Tibial nerve (tissue), 4 donors: ENCODE measurements at regions not wholly inside any gene's neighbourhood (a gene's known extent, or its start where the extent isn't known, plus 50 kb on each side); places are given as distances from the start of the nearest gene placed in this dataset.

Experiments used
- DNase-seq, 2 donors: peaks; one replicate each; pipeline ENCODE4 v3.0.0-alpha.2; 2019; ENCODE audit warnings: low spot score in 2 of 2
- H3K27ac ChIP-seq, 4 donors: fragments of 200-600 bp; sonication (generic) in 3 of 4; one replicate each; pipeline ENCODE4 v1.5.1; 2017 to 2019; ENCODE audit warnings: mild to moderate bottlenecking in 1 of 4
- H3K27me3 ChIP-seq, 2 donors: fragments of 200-600 bp; sonication (generic) in 1 of 2; one replicate each; pipeline versions ENCODE4 v1.5.1 to v1.6.0; 2017 to 2019
- H3K36me3 ChIP-seq, 3 donors: fragments of 200-600 bp; sonication (generic); one replicate each; pipeline ENCODE4 v1.5.1; 2018 to 2019
- H3K4me1 ChIP-seq, 4 donors: fragments of 200-600 bp; sonication (generic) in 3 of 4; one replicate each; pipeline ENCODE4 v1.5.1; 2017 to 2019
- H3K4me3 ChIP-seq, 4 donors: fragments of 200-600 bp; sonication (generic) in 3 of 4; one replicate each; pipeline ENCODE4 v1.5.1; 2017 to 2019; ENCODE audit warnings: mild to moderate bottlenecking in 1 of 4, moderate library complexity in 1 of 4
- H3K9me3 ChIP-seq, 4 donors: fragments of 200-600 bp; sonication (generic) in 3 of 4; one replicate each; pipeline ENCODE4 v1.5.1; 2017 to 2019
- CTCF ChIP-seq, 5 experiments: fragments of 200-600 bp in 3 of 5; fragments of 450-650 bp in 2 of 5; sonication (generic) in 3 of 5; IDR thresholded peaks; one replicate each; pipeline ENCODE4 v1.5.1; 2016 to 2019; ENCODE audit warnings: antibody characterized with exemption in 5 of 5, mild to moderate bottlenecking in 3 of 5, moderate library complexity in 2 of 5
- EP300 ChIP-seq, 2 donors: sonication (generic); formaldehyde crosslinking; IDR thresholded peaks; one replicate each; pipeline ENCODE4 v1.6.1; 2017; ENCODE audit warnings: antibody characterized with exemption in 2 of 2, mild to moderate bottlenecking in 1 of 2
- POLR2A ChIP-seq, 2 donors: fragments of 450-650 bp; IDR thresholded peaks; one replicate each; pipeline ENCODE4 v1.6.1; 2017; ENCODE audit warnings: antibody characterized with exemption in 2 of 2, mild to moderate bottlenecking in 2 of 2, moderate library complexity in 2 of 2
- WGBS, 2 donors: methylation state at CpG; one replicate each; pipeline ENCODE4 v1.1.5; 2018; 5-methylcytosine and 5-hydroxymethylcytosine counted together

DNA sequence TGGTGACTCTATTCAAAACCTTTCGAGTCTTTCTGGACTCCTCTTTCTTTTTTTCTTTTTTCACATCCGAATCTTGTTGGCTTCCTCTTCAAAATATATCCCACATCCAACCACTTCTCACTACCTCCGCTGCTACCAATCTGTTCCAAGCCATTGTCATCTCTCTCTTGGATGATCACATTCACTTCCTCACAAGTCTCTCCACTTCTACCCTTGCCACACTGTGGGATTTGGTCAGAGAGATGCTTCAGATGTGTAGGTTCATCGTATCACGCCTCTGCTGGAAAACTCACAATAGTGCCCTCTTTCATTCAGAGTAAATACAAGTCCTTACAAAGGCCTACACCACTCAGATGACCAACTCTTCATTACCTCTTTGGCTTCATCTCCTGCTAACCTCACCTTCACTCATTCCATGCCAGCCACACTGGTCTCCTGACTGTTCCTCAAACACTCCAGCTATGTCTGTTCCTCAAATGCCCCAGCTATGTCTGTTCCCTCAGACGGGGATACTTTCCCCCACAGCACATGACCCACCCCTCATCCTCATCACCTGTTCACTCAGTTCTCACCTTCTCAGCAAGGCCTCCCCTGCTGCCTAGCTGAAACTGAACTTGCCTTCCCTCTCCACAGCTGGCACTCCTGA is 67.2 kb upstream of the PELI1 start:
- H3K9me3 ChIP-seq: no peaks in the 10 kb centered on the region
- H3K4me3 ChIP-seq: no peak overlapping the region
- no peak for DNase-seq
- TF ChIP-seq CTCF (IDR thresholded peaks at IDR 0.05) (no peak), POLR2A (IDR thresholded peaks at IDR 0.05) (no peak), EP300 (IDR thresholded peaks at IDR 0.05) (no peak)
- peak overlapping the region in 2 of 4 donors; percentile 31 to 51 for H3K27ac ChIP-seq
- no peaks in the 10 kb centered on the region for H3K36me3 ChIP-seq
- no peaks in the 10 kb centered on the region for H3K27me3 ChIP-seq
- 88 to 90% methylated on average over 6 of the region's 6 CpGs for WGBS, 2 donors
- peaks cover 0 to 21% (median 7%) of the 10 kb centered on the region in 4 donors for H3K4me1 ChIP-seq

DNA sequence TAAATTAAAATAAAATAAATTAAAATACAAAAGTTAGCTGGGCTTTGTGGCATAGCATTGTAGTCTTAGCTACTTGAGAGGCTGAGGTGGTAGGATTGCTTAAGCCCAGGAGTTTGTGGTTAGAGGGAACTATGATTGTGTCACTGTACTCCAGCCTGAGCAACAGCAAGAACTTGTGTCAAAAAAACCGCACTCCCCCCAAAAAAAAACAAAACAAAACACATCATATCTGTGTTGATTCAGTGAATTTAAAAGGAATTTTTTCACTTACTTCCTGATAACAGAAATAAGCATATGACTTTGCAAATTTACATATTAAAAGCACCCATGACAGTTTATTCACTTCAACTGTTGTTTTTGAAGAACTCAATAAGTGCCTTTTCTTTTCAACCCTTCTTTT is 68.1 kb upstream of the PELI1 start:
- no peaks in the 10 kb centered on the region for H3K36me3 ChIP-seq
- H3K4me3 ChIP-seq: no peak overlapping the region
- no peaks in the 10 kb centered on the region for H3K27me3 ChIP-seq
- peak overlapping the region in 3 of 4 donors; percentile 31 to 56 (median 51) for H3K27ac ChIP-seq
- 65 to 71% methylated on average over 1 of the region's 1 CpG for WGBS, 2 donors
- TF ChIP-seq EP300 (IDR thresholded peaks at IDR 0.05) (peak in 1 of 2 donors; percentile 63), CTCF (IDR thresholded peaks at IDR 0.05) (no peak), POLR2A (IDR thresholded peaks at IDR 0.05) (no peak)
- peaks cover 0 to 21% (median 7%) of the 10 kb centered on the region in 4 donors for H3K4me1 ChIP-seq
- no peaks in the 10 kb centered on the region for H3K9me3 ChIP-seq
- DNase-seq: no peak

GRCh38 chr2:64212801-64213321 is 68.6 kb upstream of the PELI1 start:
- WGBS, 2 donors: 78 to 90% methylated on average over 3 of the region's 3 CpGs
- Histone ChIP-seq H3K4me1 (peaks cover 0 to 21% (median 7%) of the 10 kb centered on the region in 4 donors), H3K27me3 (no peaks in the 10 kb centered on the region), H3K27ac (peak overlapping the region in 3 of 4 donors; percentile 49 to 83 (median 56)), H3K36me3 (no peaks in the 10 kb centered on the region), H3K4me3 (no peak overlapping the region), H3K9me3 (no peaks in the 10 kb centered on the region)
- DNase-seq: no peak
- no peak for TF ChIP-seq POLR2A (IDR thresholded peaks at IDR 0.05)
- TF ChIP-seq CTCF (IDR thresholded peaks at IDR 0.05): no peak
- no peak for TF ChIP-seq EP300 (IDR thresholded peaks at IDR 0.05)

- Histone ChIP-seq H3K27ac (peak overlapping the region in 3 of 4 donors; percentile 40 to 83 (median 56)), H3K4me1 (peaks cover 0 to 21% (median 7%) of the 10 kb centered on the region in 4 donors), H3K27me3 (no peaks in the 10 kb centered on the region), H3K9me3 (no peaks in the 10 kb centered on the region), H3K4me3 (no peak overlapping the region), H3K36me3 (no peaks in the 10 kb centered on the region)
- no peak for TF ChIP-seq POLR2A (IDR thresholded peaks at IDR 0.05)
- TF ChIP-seq EP300 (IDR thresholded peaks at IDR 0.05): no peak
- no peak for TF ChIP-seq CTCF (IDR thresholded peaks at IDR 0.05)
- no peak for DNase-seq
- 72 to 76% methylated on average over 5 of the region's 5 CpGs for WGBS, 2 donors
These were observed 69.5 kb upstream of the PELI1 start for GRCh38 chr2:64213532-64214275.
